ENCODE measurements at regions not wholly inside any gene's neighbourhood (a gene's known extent, or its start where the extent isn't known, plus 50 kb on each side); places are given as distances from the start of the nearest gene placed in this dataset.
"Not testable (repeated sequence)": the region's sequence is repeated elsewhere in the genome, so short reads cannot be mapped to it uniquely, and the experiment has no call there.

GRCh38 chr4:94000559-94000958, 172.0 kb downstream of the ATOH1 start:
- no peak for DNase-seq (ENCODE audit: insufficient read length, low spot score)
- TF ChIP-seq POLR2A (IDR thresholded peaks at IDR 0.05; ENCODE audit: low read depth, low read length) (no peak), TAF1 (IDR thresholded peaks at IDR 0.05; ENCODE audit: low read depth, low read length) (no peak), POU2F2 (IDR thresholded peaks at IDR 0.05; ENCODE audit: low read depth, low read length) (no peak), SPI1 (IDR thresholded peaks at IDR 0.05; ENCODE audit: low read depth, low read length) (no peak), PAX5 (IDR thresholded peaks at IDR 0.05; ENCODE audit: insufficient read depth, low read length, severe bottlenecking) (no peak), POLR2AphosphoS5 (IDR thresholded peaks at IDR 0.05; ENCODE audit: low read depth, low read length) (no peak)
- no peak for FAIRE-seq

GRCh38 chr4:94006932-94007331, 178.4 kb downstream of the ATOH1 start:
- FAIRE-seq (no peak), DNase-seq (ENCODE audit: insufficient read length, low spot score) (no peak)
- TF ChIP-seq POLR2A (IDR thresholded peaks at IDR 0.05; ENCODE audit: low read depth, low read length) (no peak), POU2F2 (IDR thresholded peaks at IDR 0.05; ENCODE audit: low read depth, low read length) (no peak), SPI1 (IDR thresholded peaks at IDR 0.05; ENCODE audit: low read depth, low read length) (no peak), PAX5 (IDR thresholded peaks at IDR 0.05; ENCODE audit: insufficient read depth, low read length, severe bottlenecking) (no peak), TAF1 (IDR thresholded peaks at IDR 0.05; ENCODE audit: low read depth, low read length) (no peak), POLR2AphosphoS5 (IDR thresholded peaks at IDR 0.05; ENCODE audit: low read depth, low read length) (no peak)

- FAIRE-seq: no peak
- no peak for TF ChIP-seq PAX5 (IDR thresholded peaks at IDR 0.05; ENCODE audit: insufficient read depth, low read length, severe bottlenecking)
- no peak for TF ChIP-seq POU2F2 (IDR thresholded peaks at IDR 0.05; ENCODE audit: low read depth, low read length)
- no peak for TF ChIP-seq TAF1 (IDR thresholded peaks at IDR 0.05; ENCODE audit: low read depth, low read length)
- no peak for TF ChIP-seq SPI1 (IDR thresholded peaks at IDR 0.05; ENCODE audit: low read depth, low read length)
- no peak for TF ChIP-seq POLR2AphosphoS5 (IDR thresholded peaks at IDR 0.05; ENCODE audit: low read depth, low read length)
- TF ChIP-seq POLR2A (IDR thresholded peaks at IDR 0.05; ENCODE audit: low read depth, low read length): no peak
- no peak for DNase-seq (ENCODE audit: insufficient read length, low spot score)
These were observed 182.6 kb downstream of the ATOH1 start for GRCh38 chr4:94011190-94011589.

- FAIRE-seq: no peak
- TF ChIP-seq POLR2A (IDR thresholded peaks at IDR 0.05; ENCODE audit: low read depth, low read length) (no peak), POU2F2 (IDR thresholded peaks at IDR 0.05; ENCODE audit: low read depth, low read length) (no peak), PAX5 (IDR thresholded peaks at IDR 0.05; ENCODE audit: insufficient read depth, low read length, severe bottlenecking) (no peak), POLR2AphosphoS5 (IDR thresholded peaks at IDR 0.05; ENCODE audit: low read depth, low read length) (no peak), SPI1 (IDR thresholded peaks at IDR 0.05; ENCODE audit: low read depth, low read length) (no peak), TAF1 (IDR thresholded peaks at IDR 0.05; ENCODE audit: low read depth, low read length) (no peak)
These were observed 186.1 kb downstream of the ATOH1 start for GRCh38 chr4:94014484-94015136.

GRCh38 chr4:94015956-94016355, 187.4 kb downstream of the ATOH1 start:
- no peak for TF ChIP-seq SPI1 (IDR thresholded peaks at IDR 0.05; ENCODE audit: low read depth, low read length)
- TF ChIP-seq POU2F2 (IDR thresholded peaks at IDR 0.05; ENCODE audit: low read depth, low read length): no peak
- TF ChIP-seq TAF1 (IDR thresholded peaks at IDR 0.05; ENCODE audit: low read depth, low read length): no peak
- TF ChIP-seq POLR2AphosphoS5 (IDR thresholded peaks at IDR 0.05; ENCODE audit: low read depth, low read length): no peak
- no peak for TF ChIP-seq PAX5 (IDR thresholded peaks at IDR 0.05; ENCODE audit: insufficient read depth, low read length, severe bottlenecking)
- TF ChIP-seq POLR2A (IDR thresholded peaks at IDR 0.05; ENCODE audit: low read depth, low read length): no peak
- FAIRE-seq: no peak
- no peak for DNase-seq (ENCODE audit: insufficient read length, low spot score)

More at GRCh38 chr4:94014484-94015136, 186.1 kb downstream of the ATOH1 start:
- DNase-seq (ENCODE audit: insufficient read length, low spot score): no peak

- FAIRE-seq (peak; percentile 23), DNase-seq (ENCODE audit: insufficient read length, low spot score) (no peak)
- TF ChIP-seq SPI1 (IDR thresholded peaks at IDR 0.05; ENCODE audit: low read depth, low read length): no peak
- no peak for TF ChIP-seq PAX5 (IDR thresholded peaks at IDR 0.05; ENCODE audit: insufficient read depth, low read length, severe bottlenecking)
- TF ChIP-seq POLR2AphosphoS5 (IDR thresholded peaks at IDR 0.05; ENCODE audit: low read depth, low read length): no peak
- no peak for TF ChIP-seq POLR2A (IDR thresholded peaks at IDR 0.05; ENCODE audit: low read depth, low read length)
- TF ChIP-seq TAF1 (IDR thresholded peaks at IDR 0.05; ENCODE audit: low read depth, low read length): no peak
- TF ChIP-seq POU2F2 (IDR thresholded peaks at IDR 0.05; ENCODE audit: low read depth, low read length): no peak
These were observed 174.9 kb upstream of the SMARCAD1 start for GRCh38 chr4:94032754-94033153.

- FAIRE-seq (peak; percentile 59), DNase-seq (ENCODE audit: insufficient read length, low spot score) (peak; percentile 12)
- TF ChIP-seq SPI1 (IDR thresholded peaks at IDR 0.05; ENCODE audit: low read depth, low read length): no peak
- no peak for TF ChIP-seq POLR2A (IDR thresholded peaks at IDR 0.05; ENCODE audit: low read depth, low read length)
- TF ChIP-seq POU2F2 (IDR thresholded peaks at IDR 0.05; ENCODE audit: low read depth, low read length): peak; percentile 47; the same call in 1 of the 2 replicates
- no peak for TF ChIP-seq PAX5 (IDR thresholded peaks at IDR 0.05; ENCODE audit: insufficient read depth, low read length, severe bottlenecking)
- no peak for TF ChIP-seq POLR2AphosphoS5 (IDR thresholded peaks at IDR 0.05; ENCODE audit: low read depth, low read length)
- no peak for TF ChIP-seq TAF1 (IDR thresholded peaks at IDR 0.05; ENCODE audit: low read depth, low read length)
These were observed 170.7 kb upstream of the SMARCAD1 start for GRCh38 chr4:94036964-94037363.

GRCh38 chr4:94038195-94038594, 169.5 kb upstream of the SMARCAD1 start:
- DNase-seq (ENCODE audit: insufficient read length, low spot score) (no peak), FAIRE-seq (no peak)
- TF ChIP-seq POU2F2 (IDR thresholded peaks at IDR 0.05; ENCODE audit: low read depth, low read length) (no peak), POLR2AphosphoS5 (IDR thresholded peaks at IDR 0.05; ENCODE audit: low read depth, low read length) (no peak), PAX5 (IDR thresholded peaks at IDR 0.05; ENCODE audit: insufficient read depth, low read length, severe bottlenecking) (no peak), SPI1 (IDR thresholded peaks at IDR 0.05; ENCODE audit: low read depth, low read length) (no peak), TAF1 (IDR thresholded peaks at IDR 0.05; ENCODE audit: low read depth, low read length) (no peak), POLR2A (IDR thresholded peaks at IDR 0.05; ENCODE audit: low read depth, low read length) (no peak)

- FAIRE-seq (no peak), DNase-seq (ENCODE audit: insufficient read length, low spot score) (no peak)
- TF ChIP-seq POLR2AphosphoS5 (IDR thresholded peaks at IDR 0.05; ENCODE audit: low read depth, low read length): no peak
- no peak for TF ChIP-seq SPI1 (IDR thresholded peaks at IDR 0.05; ENCODE audit: low read depth, low read length)
- no peak for TF ChIP-seq PAX5 (IDR thresholded peaks at IDR 0.05; ENCODE audit: insufficient read depth, low read length, severe bottlenecking)
- TF ChIP-seq POU2F2 (IDR thresholded peaks at IDR 0.05; ENCODE audit: low read depth, low read length): no peak
- no peak for TF ChIP-seq POLR2A (IDR thresholded peaks at IDR 0.05; ENCODE audit: low read depth, low read length)
- no peak for TF ChIP-seq TAF1 (IDR thresholded peaks at IDR 0.05; ENCODE audit: low read depth, low read length)
These were observed 168.4 kb upstream of the SMARCAD1 start for GRCh38 chr4:94039226-94039625.

GRCh38 chr4:94044471-94044870, 163.2 kb upstream of the SMARCAD1 start:
- not testable (repeated sequence) for DNase-seq (ENCODE audit: insufficient read length, low spot score); FAIRE-seq

Data from GM12891 (cell line).